ENCODE measurements at regions not wholly inside any gene's neighbourhood (a gene's known extent, or its start where the extent isn't known, plus 50 kb on each side); places are given as distances from the start of the nearest gene placed in this dataset.

GRCh38 chr7:35860664-35861063 lies 59.8 kb downstream of the SEPTIN7 start:
- TF ChIP-seq RAD21 (IDR thresholded peaks at IDR 0.05; ENCODE audit: low read length) (no peak), SMC3 (IDR thresholded peaks at IDR 0.05; ENCODE audit: low read depth, low read length) (no peak), POLR2A (IDR thresholded peaks at IDR 0.05; ENCODE audit: low read depth, low read length) (no peak), MXI1 (IDR thresholded peaks at IDR 0.05; ENCODE audit: borderline replicate concordance, low read depth, low read length) (no peak), RCOR1 (IDR thresholded peaks at IDR 0.05; ENCODE audit: insufficient replicate concordance, low read length) (no peak), BHLHE40 (IDR thresholded peaks at IDR 0.05; ENCODE audit: low read depth, low read length) (no peak), RFX5 (IDR thresholded peaks at IDR 0.05; ENCODE audit: low read depth, low read length) (no peak), NFE2L2 (IDR thresholded peaks at IDR 0.05; ENCODE audit: low read depth, low read length) (no peak), MAFK (IDR thresholded peaks at IDR 0.05; ENCODE audit: low read depth, low read length) (no peak)
- TF ChIP-seq, protein P1, sequence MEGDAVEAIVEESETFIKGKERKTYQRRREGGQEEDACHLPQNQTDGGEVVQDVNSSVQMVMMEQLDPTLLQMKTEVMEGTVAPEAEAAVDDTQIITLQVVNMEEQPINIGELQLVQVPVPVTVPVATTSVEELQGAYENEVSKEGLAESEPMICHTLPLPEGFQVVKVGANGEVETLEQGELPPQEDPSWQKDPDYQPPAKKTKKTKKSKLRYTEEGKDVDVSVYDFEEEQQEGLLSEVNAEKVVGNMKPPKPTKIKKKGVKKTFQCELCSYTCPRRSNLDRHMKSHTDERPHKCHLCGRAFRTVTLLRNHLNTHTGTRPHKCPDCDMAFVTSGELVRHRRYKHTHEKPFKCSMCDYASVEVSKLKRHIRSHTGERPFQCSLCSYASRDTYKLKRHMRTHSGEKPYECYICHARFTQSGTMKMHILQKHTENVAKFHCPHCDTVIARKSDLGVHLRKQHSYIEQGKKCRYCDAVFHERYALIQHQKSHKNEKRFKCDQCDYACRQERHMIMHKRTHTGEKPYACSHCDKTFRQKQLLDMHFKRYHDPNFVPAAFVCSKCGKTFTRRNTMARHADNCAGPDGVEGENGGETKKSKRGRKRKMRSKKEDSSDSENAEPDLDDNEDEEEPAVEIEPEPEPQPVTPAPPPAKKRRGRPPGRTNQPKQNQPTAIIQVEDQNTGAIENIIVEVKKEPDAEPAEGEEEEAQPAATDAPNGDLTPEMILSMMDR (conservative IDR thresholded peaks at IDR 0.05; ENCODE audit: low read depth, low read length) = no peak
- TF ChIP-seq, protein P2, sequence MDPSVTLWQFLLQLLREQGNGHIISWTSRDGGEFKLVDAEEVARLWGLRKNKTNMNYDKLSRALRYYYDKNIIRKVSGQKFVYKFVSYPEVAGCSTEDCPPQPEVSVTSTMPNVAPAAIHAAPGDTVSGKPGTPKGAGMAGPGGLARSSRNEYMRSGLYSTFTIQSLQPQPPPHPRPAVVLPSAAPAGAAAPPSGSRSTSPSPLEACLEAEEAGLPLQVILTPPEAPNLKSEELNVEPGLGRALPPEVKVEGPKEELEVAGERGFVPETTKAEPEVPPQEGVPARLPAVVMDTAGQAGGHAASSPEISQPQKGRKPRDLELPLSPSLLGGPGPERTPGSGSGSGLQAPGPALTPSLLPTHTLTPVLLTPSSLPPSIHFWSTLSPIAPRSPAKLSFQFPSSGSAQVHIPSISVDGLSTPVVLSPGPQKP (IDR thresholded peaks at IDR 0.05; ENCODE audit: borderline replicate concordance, low read depth, low read length) = no peak
- TF ChIP-seq, protein P3, sequence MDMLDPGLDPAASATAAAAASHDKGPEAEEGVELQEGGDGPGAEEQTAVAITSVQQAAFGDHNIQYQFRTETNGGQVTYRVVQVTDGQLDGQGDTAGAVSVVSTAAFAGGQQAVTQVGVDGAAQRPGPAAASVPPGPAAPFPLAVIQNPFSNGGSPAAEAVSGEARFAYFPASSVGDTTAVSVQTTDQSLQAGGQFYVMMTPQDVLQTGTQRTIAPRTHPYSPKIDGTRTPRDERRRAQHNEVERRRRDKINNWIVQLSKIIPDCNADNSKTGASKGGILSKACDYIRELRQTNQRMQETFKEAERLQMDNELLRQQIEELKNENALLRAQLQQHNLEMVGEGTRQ (IDR thresholded peaks at IDR 0.05; ENCODE audit: low read depth, low read length) = no peak
